NCI-H226 (cell line): ENCODE measurements at regions not wholly inside any gene's neighbourhood (a gene's known extent, or its start where the extent isn't known, plus 50 kb on each side); places are given as distances from the start of the nearest gene placed in this dataset.
"Not testable (repeated sequence)": the region's sequence is repeated elsewhere in the genome, so short reads cannot be mapped to it uniquely, and the experiment has no call there.

ENCODE experiments used
- DNase-seq: peaks from one replicate; pipeline ENCODE4 v3.0.0-alpha.2; 2015

DNA sequence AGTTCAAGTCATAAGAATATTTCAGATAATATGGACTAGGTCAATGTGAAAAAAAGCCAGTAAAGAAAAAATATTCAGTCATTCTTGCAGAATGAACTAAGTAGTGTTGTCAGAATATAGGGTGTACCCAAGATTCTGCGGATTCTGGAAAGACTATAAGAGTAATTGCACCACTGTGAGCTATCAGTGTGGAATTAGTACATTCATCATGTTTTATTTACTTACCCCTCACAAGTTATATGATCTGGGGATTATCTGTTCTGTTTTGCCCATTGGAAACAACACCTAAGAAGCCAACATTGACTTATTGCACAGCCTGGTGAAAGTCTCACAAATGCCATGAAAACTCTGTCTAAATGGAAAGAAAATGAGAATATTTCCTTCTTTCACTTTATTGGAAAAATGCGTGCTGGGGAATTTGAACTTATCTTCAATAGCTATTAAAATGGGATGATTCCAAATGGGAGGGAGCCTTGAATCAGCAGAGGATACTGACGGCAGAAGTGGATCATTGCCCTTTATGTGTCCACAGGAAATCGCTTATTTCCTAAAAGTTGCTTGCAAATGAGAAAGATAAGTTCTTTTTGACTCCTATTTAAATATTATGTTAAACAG is 563.3 kb upstream of the POM121L12 start:
- no peak for DNase-seq

GRCh38 chr7:52465216-52465615 is 570.2 kb upstream of the POM121L12 start:
- no peak for DNase-seq

- DNase-seq, result no peak
Observed at GRCh38 chr7:52463341-52463740, 572.1 kb upstream of the POM121L12 start.

DNA sequence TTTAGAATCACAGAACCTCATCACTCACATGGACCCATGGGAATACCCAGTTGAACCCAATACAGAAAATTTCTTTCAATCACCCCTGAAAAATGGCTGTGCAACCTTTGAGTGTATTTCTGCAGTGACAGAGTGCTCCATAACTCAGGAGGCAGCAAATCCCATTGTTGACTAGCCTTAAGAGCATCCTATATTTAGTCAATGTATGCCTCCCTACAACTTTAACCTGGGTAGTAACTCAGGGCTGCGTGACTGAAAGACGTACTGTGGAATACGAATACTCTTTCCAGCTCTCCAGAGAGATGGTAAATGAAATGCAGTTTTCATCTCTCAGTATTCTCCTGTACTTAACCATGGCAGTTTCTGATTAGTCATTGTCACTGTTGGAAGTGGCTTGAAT is 573.0 kb upstream of the POM121L12 start:
- DNase-seq, result no peak

DNA sequence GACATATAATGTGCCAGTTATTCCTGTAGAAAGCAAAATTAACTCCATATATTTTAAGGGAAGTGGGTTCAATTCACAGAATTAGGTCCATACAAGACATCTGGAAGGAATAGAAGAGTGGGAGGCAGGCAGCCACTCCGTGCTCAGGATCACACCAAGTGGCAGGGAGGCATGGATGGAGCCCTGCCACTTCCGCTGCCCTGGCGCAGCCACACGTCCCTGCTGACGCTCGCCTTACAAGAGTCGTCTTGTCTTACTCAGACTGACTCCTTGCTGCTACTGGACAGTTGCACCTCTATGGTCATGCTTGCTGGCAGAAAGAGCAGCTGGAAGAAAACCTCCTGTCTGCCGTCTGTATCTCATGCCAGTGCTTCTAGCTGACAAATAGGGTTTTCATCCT is 579.9 kb upstream of the POM121L12 start:
- no peak for DNase-seq

GRCh38 chr7:52450816-52451215 is 584.6 kb upstream of the POM121L12 start:
- DNase-seq, result no peak

DNA sequence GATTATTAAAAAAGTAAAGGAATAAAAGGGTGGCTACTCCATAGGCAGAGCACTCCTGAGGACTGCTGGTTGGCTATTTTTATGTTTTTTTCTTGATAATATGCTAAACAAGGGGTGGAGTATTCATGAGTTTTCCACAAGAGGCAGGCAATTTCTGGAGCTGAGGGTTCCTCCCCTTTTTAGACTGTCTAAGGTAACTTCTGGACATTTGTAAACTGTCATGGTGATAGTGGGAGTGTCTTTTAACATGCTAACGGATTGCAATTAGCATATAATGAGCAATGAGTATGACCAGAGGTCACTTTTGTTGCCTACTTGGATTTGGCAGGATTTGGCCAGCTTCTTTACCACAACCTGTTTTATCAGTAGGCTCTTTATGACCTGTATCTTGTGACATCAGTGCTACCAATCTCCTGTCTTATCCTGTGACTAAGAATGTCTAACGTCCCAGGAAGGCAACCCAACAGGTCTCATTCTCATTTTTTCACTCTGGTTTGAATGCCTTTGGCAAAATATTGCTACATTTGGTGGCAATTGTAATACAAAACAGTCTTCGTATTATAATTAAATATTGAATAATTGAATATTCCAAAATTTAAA is 587.8 kb upstream of the POM121L12 start:
- DNase-seq, result no peak

DNA sequence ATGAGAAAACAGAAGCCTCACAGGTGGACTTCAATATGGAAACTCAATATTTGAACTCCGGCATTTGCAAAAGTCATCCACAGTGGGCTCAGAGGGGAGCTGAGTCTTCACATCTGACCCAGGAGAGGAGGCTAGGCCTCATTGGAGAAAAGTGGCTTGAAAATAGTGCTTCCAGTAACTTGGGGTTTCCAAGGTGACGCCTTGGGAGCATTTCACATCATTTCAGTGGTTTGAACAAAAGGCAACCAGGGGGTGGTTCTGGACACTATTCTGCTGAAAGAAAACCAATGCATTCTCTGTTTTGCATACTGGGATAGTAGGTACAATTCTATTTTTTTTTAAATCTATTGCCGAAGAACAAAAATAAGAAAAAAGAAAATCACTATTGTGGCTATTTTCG is 599.2 kb upstream of the POM121L12 start:
- DNase-seq, result no peak

- no peak for DNase-seq
Observed at GRCh38 chr7:52431082-52431815, 604.2 kb upstream of the POM121L12 start.

- DNase-seq, result no peak
Observed at GRCh38 chr7:52423251-52423650, 612.2 kb upstream of the POM121L12 start.

DNA sequence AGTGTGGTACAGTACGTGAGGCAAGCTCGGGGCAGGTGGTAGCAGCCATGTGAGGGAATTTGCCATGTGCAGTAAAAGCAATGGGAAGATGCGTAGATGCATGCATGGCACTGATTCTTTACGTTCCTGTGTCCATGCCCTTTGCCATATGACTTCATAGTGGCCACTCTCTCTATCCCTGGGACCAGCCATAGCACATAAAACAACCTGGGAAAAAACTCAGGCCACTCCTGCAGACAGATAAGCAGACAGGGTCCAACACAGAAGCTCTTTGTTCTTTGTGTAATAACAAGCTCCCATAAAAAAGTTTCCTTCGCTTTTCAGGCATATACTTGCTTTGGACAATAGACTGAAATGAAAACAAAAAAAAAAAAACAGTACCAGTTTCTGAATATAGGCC is 622.4 kb upstream of the POM121L12 start:
- DNase-seq, result no peak

GRCh38 chr7:52410032-52410431 is 625.4 kb upstream of the POM121L12 start:
- no peak for DNase-seq

- DNase-seq, result no peak
Observed at GRCh38 chr7:52406808-52407207, 628.6 kb upstream of the POM121L12 start.

- no peak for DNase-seq
Observed at GRCh38 chr7:52382731-52383130, 652.7 kb upstream of the POM121L12 start.

DNA sequence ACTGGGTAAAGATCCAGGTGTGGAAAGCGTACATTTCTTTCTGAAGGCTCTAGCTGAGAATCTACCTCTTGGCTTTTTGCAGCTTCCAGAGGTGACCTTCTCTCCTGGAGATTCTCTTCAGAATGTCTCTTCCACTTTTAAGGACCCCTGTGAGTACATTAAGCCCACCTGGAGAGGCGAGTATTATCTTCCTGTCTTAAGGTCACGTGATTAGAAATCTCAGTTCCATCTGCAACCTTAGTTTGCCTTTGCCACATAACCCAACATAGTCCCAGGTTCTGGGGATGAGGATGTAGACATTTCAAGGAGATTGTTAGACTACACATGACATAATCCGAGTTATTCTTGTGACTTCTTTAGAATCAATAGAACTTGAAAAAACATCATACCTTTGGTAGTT is 665.5 kb upstream of the POM121L12 start:
- no peak for DNase-seq

- DNase-seq, result no peak
Observed at GRCh38 chr7:52365349-52365748, 670.1 kb upstream of the POM121L12 start.

DNA sequence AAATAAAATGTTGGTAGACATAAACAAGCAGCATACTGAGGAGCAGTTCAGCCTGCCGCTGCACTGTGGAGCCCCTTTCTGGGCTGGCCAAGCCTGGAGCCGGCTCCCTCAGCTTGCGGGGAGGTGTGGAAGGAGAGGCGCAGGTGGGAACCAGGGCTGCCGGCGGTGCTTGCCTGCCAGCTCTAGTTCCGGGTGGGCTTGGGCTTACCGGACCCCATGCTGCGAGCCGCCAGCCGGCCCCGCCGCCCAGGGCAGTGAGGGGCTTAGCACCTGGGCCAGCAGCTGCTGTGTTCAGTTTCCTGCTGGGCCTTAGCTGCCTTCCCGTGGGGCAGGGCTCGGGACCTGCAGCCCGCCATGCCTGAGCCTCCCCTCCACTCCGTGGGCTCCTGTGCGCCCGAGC is 672.9 kb upstream of the POM121L12 start:
- no peak for DNase-seq

DNA sequence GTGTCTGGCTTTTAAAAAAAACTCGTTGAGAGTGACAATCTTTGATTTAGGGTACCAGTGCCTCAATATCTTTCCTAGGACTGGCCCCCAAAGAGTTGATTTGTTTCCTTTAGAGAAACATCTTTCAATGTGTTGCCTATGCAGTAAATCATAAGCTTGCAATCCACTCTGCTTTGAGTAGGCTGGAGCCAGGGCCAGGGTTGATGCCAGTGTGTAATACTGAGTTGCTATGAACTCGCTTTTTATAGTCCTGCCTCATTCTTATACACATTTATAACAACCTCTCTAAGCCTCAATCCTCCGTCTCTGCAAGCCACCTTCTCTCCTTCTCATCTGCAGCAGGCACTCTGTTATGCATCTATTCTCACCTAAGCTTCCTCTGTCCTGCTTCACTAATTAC is 674.9 kb upstream of the POM121L12 start:
- DNase-seq, result no peak

- no peak for DNase-seq
Observed at GRCh38 chr7:52355053-52355452, 680.4 kb upstream of the POM121L12 start.

- DNase-seq, result no peak
Observed at GRCh38 chr7:52352013-52352981, 683.1 kb upstream of the POM121L12 start.

DNA sequence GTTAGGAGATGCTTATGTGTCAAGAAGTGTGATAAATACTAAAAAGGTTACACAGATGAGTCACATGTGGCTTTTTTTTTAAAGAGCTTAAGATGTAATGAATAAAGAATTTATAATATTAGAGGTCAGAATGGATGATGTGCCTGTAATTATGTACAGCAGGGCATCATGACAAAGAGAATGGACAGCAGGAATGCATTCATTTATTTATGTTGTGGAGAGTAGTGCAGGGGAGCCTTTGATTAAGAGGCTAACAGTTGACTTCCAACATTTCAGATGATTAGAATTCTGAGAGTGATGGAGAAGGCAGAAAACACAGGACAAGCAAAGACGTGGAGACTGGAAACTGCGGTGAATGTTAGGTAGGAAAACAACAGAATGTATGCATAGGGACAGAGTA is 691.4 kb upstream of the POM121L12 start:
- DNase-seq, result no peak

- no peak for DNase-seq
Observed at GRCh38 chr7:52340067-52340466, 695.4 kb upstream of the POM121L12 start.

- not testable (repeated sequence) for DNase-seq
Observed at GRCh38 chr7:52328328-52328727, 707.1 kb upstream of the POM121L12 start.
